ENCODE measurements at regions not wholly inside any gene's neighbourhood (a gene's known extent, or its start where the extent isn't known, plus 50 kb on each side); places are given as distances from the start of the nearest gene placed in this dataset.

GRCh38 chr9:81490605-81491331 lies 198.6 kb downstream of the TLE1 start:
- no peaks in the 10 kb centered on the region for H3K27me3 ChIP-seq (ENCODE audit: insufficient read depth, poor library complexity, severe bottlenecking)
- ATAC-seq (ENCODE audit: low read depth) = peak; percentile 35; the same call in 2 of the 3 replicates
- H3K4me3 ChIP-seq (ENCODE audit: severe bottlenecking) = no peak overlapping the region
- no peaks in the 10 kb centered on the region for H3K36me3 ChIP-seq (ENCODE audit: low read depth)
- H3K27ac ChIP-seq (ENCODE audit: poor library complexity, severe bottlenecking) = no peak overlapping the region
- peaks cover 17% of the 10 kb centered on the region for H3K4me1 ChIP-seq (ENCODE audit: insufficient read depth, poor library complexity, severe bottlenecking)
- no peaks in the 10 kb centered on the region for H3K9me3 ChIP-seq (ENCODE audit: severe bottlenecking)
- DNase-seq (ENCODE audit: low spot score) = no peak
- no peak for TF ChIP-seq CTCF (IDR thresholded peaks at IDR 0.05; ENCODE audit: poor library complexity, severe bottlenecking)

- TF ChIP-seq CTCF (IDR thresholded peaks at IDR 0.05; ENCODE audit: poor library complexity, severe bottlenecking) = no peak
- Histone ChIP-seq H3K9me3 (ENCODE audit: severe bottlenecking) (no peaks in the 10 kb centered on the region), H3K27me3 (ENCODE audit: insufficient read depth, poor library complexity, severe bottlenecking) (no peaks in the 10 kb centered on the region), H3K27ac (ENCODE audit: poor library complexity, severe bottlenecking) (no peak overlapping the region), H3K4me3 (ENCODE audit: severe bottlenecking) (no peak overlapping the region), H3K36me3 (ENCODE audit: low read depth) (no peaks in the 10 kb centered on the region), H3K4me1 (ENCODE audit: insufficient read depth, poor library complexity, severe bottlenecking) (peaks cover 17% of the 10 kb centered on the region)
- ATAC-seq (ENCODE audit: low read depth) (no peak), DNase-seq (ENCODE audit: low spot score) (no peak)
Observed at GRCh38 chr9:81489046-81489445, 200.3 kb downstream of the TLE1 start.

GRCh38 chr9:81480828-81481604 lies 208.3 kb downstream of the TLE1 start:
- Histone ChIP-seq H3K27me3 (ENCODE audit: insufficient read depth, poor library complexity, severe bottlenecking) (no peaks in the 10 kb centered on the region), H3K36me3 (ENCODE audit: low read depth) (no peaks in the 10 kb centered on the region), H3K27ac (ENCODE audit: poor library complexity, severe bottlenecking) (no peak overlapping the region), H3K4me3 (ENCODE audit: severe bottlenecking) (no peak overlapping the region), H3K9me3 (ENCODE audit: severe bottlenecking) (no peaks in the 10 kb centered on the region), H3K4me1 (ENCODE audit: insufficient read depth, poor library complexity, severe bottlenecking) (peaks cover 4% of the 10 kb centered on the region)
- ATAC-seq (ENCODE audit: low read depth) (peak; percentile 25; the same call in 1 of the 3 replicates), DNase-seq (ENCODE audit: low spot score) (no peak)
- no peak for TF ChIP-seq CTCF (IDR thresholded peaks at IDR 0.05; ENCODE audit: poor library complexity, severe bottlenecking)

- no peak overlapping the region for H3K27ac ChIP-seq (ENCODE audit: poor library complexity, severe bottlenecking)
- H3K36me3 ChIP-seq (ENCODE audit: low read depth) = no peaks in the 10 kb centered on the region
- no peaks in the 10 kb centered on the region for H3K9me3 ChIP-seq (ENCODE audit: severe bottlenecking)
- TF ChIP-seq CTCF (IDR thresholded peaks at IDR 0.05; ENCODE audit: poor library complexity, severe bottlenecking) = no peak
- no peaks in the 10 kb centered on the region for H3K27me3 ChIP-seq (ENCODE audit: insufficient read depth, poor library complexity, severe bottlenecking)
- DNase-seq (ENCODE audit: low spot score) (no peak), ATAC-seq (ENCODE audit: low read depth) (no peak)
- no peak overlapping the region for H3K4me3 ChIP-seq (ENCODE audit: severe bottlenecking)
- peaks cover 4% of the 10 kb centered on the region for H3K4me1 ChIP-seq (ENCODE audit: insufficient read depth, poor library complexity, severe bottlenecking)
Observed at GRCh38 chr9:81479573-81479972, 209.8 kb downstream of the TLE1 start.

All from RWPE2 (cell line).